HL-60 (cell line): ENCODE measurements at regions not wholly inside any gene's neighbourhood (a gene's known extent, or its start where the extent isn't known, plus 50 kb on each side); places are given as distances from the start of the nearest gene placed in this dataset.

Experiments
- DNase-seq, 2 experiments: peaks; one replicate each; pipeline ENCODE4 v3.0.0-alpha.2; 2010 to 2020; ENCODE audit warnings: low read depth in 1 of 2, low spot score in 1 of 2
- H3K27ac ChIP-seq: fragments of 250-450 bp; sonication (Bioruptor Pico); replicated peaks from 2 replicates; pipeline ENCODE4 v1.5.1; 2020; ENCODE audit warnings: mild to moderate bottlenecking, moderate library complexity
- H3K27me3 ChIP-seq: fragments of 250-450 bp; sonication (Bioruptor Pico); 2 replicates; pipeline ENCODE4 v1.5.1; 2021; ENCODE audit warnings: mild to moderate bottlenecking, moderate library complexity; ENCODE audit not compliant: insufficient read depth, poor library complexity, severe bottlenecking
- H3K4me3 ChIP-seq: replicated peaks from 2 replicates; pipeline ENCODE4 v1.5.1; 2011; ENCODE audit warnings: mild to moderate bottlenecking, control low read depth, low read length; ENCODE audit not compliant: insufficient read depth
- GABPA ChIP-seq: IDR thresholded peaks from 2 replicates; pipeline ENCODE4 v1.6.1; 2012; ENCODE audit warnings: low read depth
- POLR2AphosphoS5 ChIP-seq: IDR thresholded peaks from 2 replicates; pipeline ENCODE4 v1.6.1; 2012; ENCODE audit warnings: low read depth
- SPI1 ChIP-seq: IDR thresholded peaks from 2 replicates; pipeline ENCODE4 v1.6.1; 2012; ENCODE audit warnings: low read depth, mild to moderate bottlenecking, borderline replicate concordance
- TF ChIP-seq, protein P1 (sequence below): IDR thresholded peaks from one replicate; pipeline ENCODE4 v1.5.1; 2011; ENCODE audit warnings: low read length, control low read depth, inconsistent platforms; ENCODE audit not compliant: insufficient read depth
- TF ChIP-seq, protein P2 (sequence below): IDR thresholded peaks from 2 replicates; pipeline ENCODE4 v1.6.1; 2012; ENCODE audit warnings: low read depth; ENCODE audit not compliant: insufficient replicate concordance

DNA sequence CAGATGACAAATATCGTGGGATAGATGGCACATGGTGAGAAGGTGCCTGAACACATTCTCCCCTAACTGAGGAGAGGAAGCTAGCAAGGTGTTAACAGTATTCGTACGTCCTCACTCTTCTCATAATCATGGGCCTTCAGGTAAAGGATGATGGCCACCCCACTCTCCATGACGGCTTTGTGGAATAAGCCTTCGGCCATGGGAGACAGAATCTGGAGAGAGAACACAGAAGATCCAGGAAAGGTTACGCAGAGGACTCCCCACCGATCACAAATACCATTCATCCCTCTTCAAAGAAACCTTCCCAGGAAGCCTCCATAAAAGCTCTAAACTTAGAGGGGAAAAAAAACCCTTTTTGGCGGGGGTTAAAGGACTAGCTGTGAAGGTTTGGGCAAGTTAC, 189.9 kb downstream of the BCR start:
- Histone ChIP-seq H3K27ac (no peak overlapping the region), H3K27me3 (peaks cover 12% of the 10 kb centered on the region), H3K4me3 (no peak overlapping the region)
- DNase-seq, result no peak
- TF ChIP-seq GABPA (no peak), POLR2AphosphoS5 (no peak), SPI1 (no peak)
- TF ChIP-seq, protein P1, sequence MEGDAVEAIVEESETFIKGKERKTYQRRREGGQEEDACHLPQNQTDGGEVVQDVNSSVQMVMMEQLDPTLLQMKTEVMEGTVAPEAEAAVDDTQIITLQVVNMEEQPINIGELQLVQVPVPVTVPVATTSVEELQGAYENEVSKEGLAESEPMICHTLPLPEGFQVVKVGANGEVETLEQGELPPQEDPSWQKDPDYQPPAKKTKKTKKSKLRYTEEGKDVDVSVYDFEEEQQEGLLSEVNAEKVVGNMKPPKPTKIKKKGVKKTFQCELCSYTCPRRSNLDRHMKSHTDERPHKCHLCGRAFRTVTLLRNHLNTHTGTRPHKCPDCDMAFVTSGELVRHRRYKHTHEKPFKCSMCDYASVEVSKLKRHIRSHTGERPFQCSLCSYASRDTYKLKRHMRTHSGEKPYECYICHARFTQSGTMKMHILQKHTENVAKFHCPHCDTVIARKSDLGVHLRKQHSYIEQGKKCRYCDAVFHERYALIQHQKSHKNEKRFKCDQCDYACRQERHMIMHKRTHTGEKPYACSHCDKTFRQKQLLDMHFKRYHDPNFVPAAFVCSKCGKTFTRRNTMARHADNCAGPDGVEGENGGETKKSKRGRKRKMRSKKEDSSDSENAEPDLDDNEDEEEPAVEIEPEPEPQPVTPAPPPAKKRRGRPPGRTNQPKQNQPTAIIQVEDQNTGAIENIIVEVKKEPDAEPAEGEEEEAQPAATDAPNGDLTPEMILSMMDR, result no peak
- TF ChIP-seq, protein P2, sequence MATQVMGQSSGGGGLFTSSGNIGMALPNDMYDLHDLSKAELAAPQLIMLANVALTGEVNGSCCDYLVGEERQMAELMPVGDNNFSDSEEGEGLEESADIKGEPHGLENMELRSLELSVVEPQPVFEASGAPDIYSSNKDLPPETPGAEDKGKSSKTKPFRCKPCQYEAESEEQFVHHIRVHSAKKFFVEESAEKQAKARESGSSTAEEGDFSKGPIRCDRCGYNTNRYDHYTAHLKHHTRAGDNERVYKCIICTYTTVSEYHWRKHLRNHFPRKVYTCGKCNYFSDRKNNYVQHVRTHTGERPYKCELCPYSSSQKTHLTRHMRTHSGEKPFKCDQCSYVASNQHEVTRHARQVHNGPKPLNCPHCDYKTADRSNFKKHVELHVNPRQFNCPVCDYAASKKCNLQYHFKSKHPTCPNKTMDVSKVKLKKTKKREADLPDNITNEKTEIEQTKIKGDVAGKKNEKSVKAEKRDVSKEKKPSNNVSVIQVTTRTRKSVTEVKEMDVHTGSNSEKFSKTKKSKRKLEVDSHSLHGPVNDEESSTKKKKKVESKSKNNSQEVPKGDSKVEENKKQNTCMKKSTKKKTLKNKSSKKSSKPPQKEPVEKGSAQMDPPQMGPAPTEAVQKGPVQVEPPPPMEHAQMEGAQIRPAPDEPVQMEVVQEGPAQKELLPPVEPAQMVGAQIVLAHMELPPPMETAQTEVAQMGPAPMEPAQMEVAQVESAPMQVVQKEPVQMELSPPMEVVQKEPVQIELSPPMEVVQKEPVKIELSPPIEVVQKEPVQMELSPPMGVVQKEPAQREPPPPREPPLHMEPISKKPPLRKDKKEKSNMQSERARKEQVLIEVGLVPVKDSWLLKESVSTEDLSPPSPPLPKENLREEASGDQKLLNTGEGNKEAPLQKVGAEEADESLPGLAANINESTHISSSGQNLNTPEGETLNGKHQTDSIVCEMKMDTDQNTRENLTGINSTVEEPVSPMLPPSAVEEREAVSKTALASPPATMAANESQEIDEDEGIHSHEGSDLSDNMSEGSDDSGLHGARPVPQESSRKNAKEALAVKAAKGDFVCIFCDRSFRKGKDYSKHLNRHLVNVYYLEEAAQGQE, result no peak

DNA sequence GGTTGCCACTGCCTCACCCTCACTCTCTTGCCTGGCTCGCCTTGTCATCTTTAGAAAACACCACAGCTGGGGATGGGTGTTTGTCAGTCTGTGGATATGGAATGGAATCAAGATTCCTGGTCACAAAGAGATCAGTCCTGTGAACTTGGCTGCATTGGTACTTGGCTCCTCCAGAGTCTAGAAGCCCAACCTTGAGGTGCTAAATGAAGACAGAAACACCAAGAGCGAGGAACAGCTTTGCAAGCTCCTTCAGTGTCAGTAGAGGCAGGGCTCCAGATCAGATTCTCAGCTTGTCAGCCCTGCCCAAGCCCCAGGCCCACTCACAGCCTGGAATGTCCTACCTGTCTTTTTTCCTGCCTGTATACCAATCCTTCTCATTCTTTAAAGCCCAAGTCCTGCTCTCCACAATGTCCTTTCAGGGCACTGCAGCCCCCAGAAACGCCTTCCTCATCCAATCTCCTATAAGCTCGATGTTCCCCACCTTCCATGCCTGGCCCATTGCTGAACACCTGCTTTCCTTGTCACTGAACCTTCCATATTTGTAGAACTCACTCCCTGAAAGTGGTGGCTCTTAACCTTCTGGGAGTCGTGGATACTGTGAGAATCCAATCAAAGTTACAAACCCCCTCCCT, 188.9 kb downstream of the BCR start:
- no peak overlapping the region for H3K27ac ChIP-seq
- peaks cover 12% of the 10 kb centered on the region for H3K27me3 ChIP-seq
- TF ChIP-seq, protein P2, result no peak
- TF ChIP-seq GABPA (no peak), SPI1 (no peak), POLR2AphosphoS5 (no peak)
- TF ChIP-seq, protein P1, result no peak
- DNase-seq, result no peak
- no peak overlapping the region for H3K4me3 ChIP-seq
